ENCODE measurements at regions not wholly inside any gene's neighbourhood (a gene's known extent, or its start where the extent isn't known, plus 50 kb on each side); places are given as distances from the start of the nearest gene placed in this dataset.
"Not testable (repeated sequence)": the region's sequence is repeated elsewhere in the genome, so short reads cannot be mapped to it uniquely, and the experiment has no call there.

DNA sequence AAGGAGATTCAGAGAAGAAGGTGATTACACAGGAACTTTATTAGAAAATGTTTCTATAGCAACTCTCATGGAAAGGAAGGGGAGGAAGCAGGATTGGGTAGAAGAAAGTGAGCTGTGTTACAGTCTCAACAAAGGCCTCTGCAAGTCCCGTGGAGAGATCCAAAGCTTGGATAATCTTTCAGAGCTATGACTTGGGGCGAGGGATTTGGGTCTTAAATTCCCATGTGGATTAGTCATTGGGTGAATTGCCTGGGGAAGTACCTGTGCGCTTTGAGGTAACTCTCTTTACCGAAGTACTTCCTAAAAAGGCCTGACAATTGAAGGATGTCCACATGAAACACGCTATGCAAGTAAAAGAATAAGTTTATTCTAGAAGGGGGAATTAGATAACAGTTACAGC lies 133.8 kb upstream of the ANKRD50 start:
- no peak for DNase-seq (ENCODE audit: extremely low read depth, low read depth)

GRCh38 chr4:124839786-124840390 lies 127.4 kb upstream of the ANKRD50 start:
- DNase-seq (ENCODE audit: extremely low read depth, low read depth) = no peak

- DNase-seq (ENCODE audit: extremely low read depth, low read depth) = no peak
These were observed 121.4 kb upstream of the ANKRD50 start for GRCh38 chr4:124833831-124834505.

GRCh38 chr4:124828382-124828781 lies 115.8 kb upstream of the ANKRD50 start:
- no peak for DNase-seq (ENCODE audit: extremely low read depth, low read depth)

GRCh38 chr4:124817531-124817930 lies 105.0 kb upstream of the ANKRD50 start:
- no peak for DNase-seq (ENCODE audit: extremely low read depth, low read depth)

- DNase-seq (ENCODE audit: extremely low read depth, low read depth) = not testable (repeated sequence)
These were observed 99.7 kb upstream of the ANKRD50 start for GRCh38 chr4:124812203-124812602.

DNA sequence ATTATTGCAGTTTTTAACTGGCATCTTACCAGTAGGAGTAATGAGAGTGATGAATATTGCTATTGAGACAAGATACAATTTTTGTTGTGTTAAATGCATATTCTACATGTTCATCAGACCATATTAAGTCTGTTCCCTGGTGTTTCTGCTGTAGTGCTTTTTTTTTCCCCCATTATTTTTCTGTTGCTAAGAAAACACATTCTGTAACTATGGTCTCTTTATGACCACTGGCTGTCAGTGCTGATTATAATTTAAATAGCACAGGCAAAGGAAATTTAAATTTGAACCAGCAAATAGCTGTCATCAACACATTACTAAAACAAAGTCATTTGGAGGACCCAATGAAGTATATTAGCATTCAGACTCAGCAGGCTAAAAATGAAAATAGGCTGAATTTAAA lies 98.3 kb upstream of the ANKRD50 start:
- DNase-seq (ENCODE audit: extremely low read depth, low read depth) = no peak

DNA sequence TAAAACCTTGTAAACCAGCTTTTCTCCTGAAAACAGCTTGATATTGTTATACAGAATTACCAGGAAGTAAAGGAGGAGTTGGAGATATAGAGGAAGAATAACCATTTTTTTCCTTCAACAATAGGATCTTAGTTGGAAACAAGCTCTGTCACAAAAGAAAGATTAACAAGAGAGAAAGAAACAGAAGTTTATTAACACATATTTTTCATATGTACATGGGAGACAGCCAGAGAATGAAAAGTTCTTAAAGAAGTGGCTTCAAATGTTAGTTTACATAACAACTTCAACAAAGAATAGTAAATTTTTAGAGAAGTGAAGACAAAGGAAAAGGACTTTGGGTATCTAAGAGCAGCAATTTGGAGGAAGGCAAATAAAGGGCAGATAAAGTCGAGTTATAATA lies 94.9 kb upstream of the ANKRD50 start:
- no peak for DNase-seq (ENCODE audit: extremely low read depth, low read depth)

- no peak for DNase-seq (ENCODE audit: extremely low read depth, low read depth)
These were observed 93.9 kb upstream of the ANKRD50 start for GRCh38 chr4:124806403-124806802.

DNA sequence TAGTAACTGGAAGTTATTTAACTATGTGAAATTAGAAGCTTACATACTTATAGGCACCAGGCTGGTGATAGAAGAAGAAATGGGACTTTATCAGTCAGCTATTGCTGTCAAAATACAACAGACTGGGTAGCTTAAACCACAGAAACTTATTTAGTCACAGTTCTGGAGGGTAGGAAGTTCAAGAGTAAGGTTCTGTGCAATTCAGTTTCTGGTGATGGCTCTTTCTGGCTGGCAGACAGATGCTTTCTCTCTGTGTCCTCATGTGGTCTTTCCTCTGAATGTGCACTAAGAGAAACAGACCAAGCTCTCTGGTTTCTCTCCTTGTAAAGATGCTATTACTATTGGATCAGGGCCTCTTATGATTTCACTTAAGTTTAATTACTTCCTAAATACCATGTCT lies 92.1 kb upstream of the ANKRD50 start:
- no peak for DNase-seq (ENCODE audit: extremely low read depth, low read depth)

DNA sequence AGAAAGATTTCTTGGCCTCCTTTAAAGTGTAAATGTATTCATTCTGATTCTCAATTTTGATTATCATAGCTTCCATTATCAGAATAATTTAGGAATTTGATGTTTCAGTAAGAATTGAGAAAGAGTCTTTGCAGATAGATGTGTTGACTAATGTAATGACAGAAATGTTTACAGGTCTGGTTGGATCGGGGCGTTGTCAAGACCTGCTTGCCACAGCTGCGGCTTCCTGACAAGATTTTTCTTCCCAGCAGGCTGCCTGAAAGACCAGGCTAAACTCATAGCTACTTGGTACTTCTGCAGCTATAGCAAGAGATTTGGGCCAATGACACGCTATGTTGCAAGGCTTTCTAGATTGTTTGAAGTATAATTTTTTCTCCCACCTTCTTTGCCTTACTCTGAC lies 91.5 kb upstream of the ANKRD50 start:
- no peak for DNase-seq (ENCODE audit: extremely low read depth, low read depth)

- no peak for DNase-seq (ENCODE audit: extremely low read depth, low read depth)
These were observed 91.1 kb upstream of the ANKRD50 start for GRCh38 chr4:124803641-124804040.

- DNase-seq (ENCODE audit: extremely low read depth, low read depth) = no peak
These were observed 90.5 kb upstream of the ANKRD50 start for GRCh38 chr4:124803026-124803425.

GRCh38 chr4:124797223-124797622 lies 84.7 kb upstream of the ANKRD50 start:
- DNase-seq (ENCODE audit: extremely low read depth, low read depth) = no peak

- no peak for DNase-seq (ENCODE audit: extremely low read depth, low read depth)
These were observed 77.9 kb upstream of the ANKRD50 start for GRCh38 chr4:124790471-124790870.

DNA sequence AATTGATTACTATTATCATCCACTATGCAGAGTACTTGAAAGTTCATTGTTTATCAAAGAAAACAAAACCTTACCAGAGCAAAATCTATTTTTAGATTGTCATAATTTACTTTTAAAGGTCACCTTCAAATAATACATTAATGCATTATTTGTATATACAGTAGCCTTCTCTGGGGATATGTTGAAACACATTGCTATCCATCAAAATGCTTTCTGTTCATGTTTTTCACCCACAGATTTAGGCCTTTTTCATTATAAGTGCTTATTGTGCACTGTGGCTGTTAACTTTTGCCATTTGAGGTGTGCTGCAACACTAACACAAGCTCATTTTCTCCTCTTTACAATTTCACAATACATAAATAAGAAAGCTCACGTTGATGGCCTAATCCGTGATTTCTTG lies 74.1 kb upstream of the ANKRD50 start:
- DNase-seq (ENCODE audit: extremely low read depth, low read depth) = no peak

DNA sequence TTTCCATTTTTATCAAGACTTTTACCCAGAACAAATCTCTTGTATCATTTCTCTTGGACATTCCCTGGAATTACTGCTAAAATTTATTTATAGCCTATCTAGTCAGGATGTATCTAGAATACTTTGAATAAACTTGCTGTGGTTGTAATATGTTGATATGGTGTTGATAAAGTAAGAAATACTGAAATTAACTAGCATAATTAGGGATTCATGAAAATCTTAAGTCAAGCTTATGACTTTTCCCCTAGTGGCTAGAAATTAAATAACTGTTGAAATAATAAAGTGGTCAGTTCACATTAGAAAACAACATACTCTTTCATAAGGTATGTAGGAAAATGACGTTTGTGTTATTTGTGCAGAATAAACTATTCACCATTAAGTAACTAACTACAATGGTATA lies 73.1 kb upstream of the ANKRD50 start:
- no peak for DNase-seq (ENCODE audit: extremely low read depth, low read depth)

GRCh38 chr4:124783847-124784246 lies 71.3 kb upstream of the ANKRD50 start:
- DNase-seq (ENCODE audit: extremely low read depth, low read depth) = no peak

DNA sequence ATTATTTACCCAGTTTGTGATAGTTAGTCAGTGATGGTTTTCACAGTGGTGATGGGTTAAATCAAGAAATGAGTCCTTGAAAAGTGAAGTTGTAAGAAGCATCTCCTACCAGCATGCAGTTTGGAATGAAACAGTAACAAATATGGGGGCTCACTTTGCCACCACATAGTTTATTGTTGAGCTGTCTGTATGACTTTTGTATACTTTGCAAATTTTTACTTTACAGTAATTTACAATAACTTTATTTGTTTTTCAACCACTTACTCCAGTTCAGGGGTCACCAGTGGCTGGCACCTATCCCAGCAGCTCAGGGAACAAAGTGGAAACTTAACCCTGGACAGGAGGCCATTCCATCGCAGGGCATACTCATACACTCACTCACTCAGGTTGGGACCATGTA lies 64.5 kb upstream of the ANKRD50 start:
- no peak for DNase-seq (ENCODE audit: extremely low read depth, low read depth)

GRCh38 chr4:124768596-124769365 lies 56.2 kb upstream of the ANKRD50 start:
- DNase-seq (ENCODE audit: extremely low read depth, low read depth) = no peak

- no peak for DNase-seq (ENCODE audit: extremely low read depth, low read depth)
These were observed 50.4 kb upstream of the ANKRD50 start for GRCh38 chr4:124762956-124763355.

Measured in NCI-H460 (cell line).